HAP-1 (cell line): ENCODE measurements at regions not wholly inside any gene's neighbourhood (a gene's known extent, or its start where the extent isn't known, plus 50 kb on each side); places are given as distances from the start of the nearest gene placed in this dataset.
"Not testable (repeated sequence)": the region's sequence is repeated elsewhere in the genome, so short reads cannot be mapped to it uniquely, and the experiment has no call there.

Experiments
- DNase-seq, 2 experiments: peaks; one replicate each; pipeline ENCODE4 v3.0.0-alpha.2; 2016 to 2020; ENCODE audit warnings: low spot score in 2 of 2
- H3K27me3 ChIP-seq: fragments of 250-450 bp; sonication (Bioruptor Pico); 2 replicates; pipeline ENCODE4 v1.5.1; 2020; ENCODE audit warnings: low read depth, mild to moderate bottlenecking, moderate library complexity
- H3K36me3 ChIP-seq: fragments of 250-450 bp; sonication (Bioruptor Pico); replicated peaks from 2 replicates; pipeline ENCODE4 v1.5.1; 2020; ENCODE audit warnings: mild to moderate bottlenecking
- H3K4me1 ChIP-seq: fragments of 250-450 bp; sonication (Bioruptor Pico); 2 replicates; pipeline ENCODE4 v1.5.1; 2020; ENCODE audit warnings: mild to moderate bottlenecking
- H3K4me3 ChIP-seq: fragments of 250-450 bp; sonication (Bioruptor Pico); 2 replicates; pipeline ENCODE4 v1.5.1; 2020; ENCODE audit warnings: mild to moderate bottlenecking, moderate library complexity
- H3K9me3 ChIP-seq: fragments of 250-450 bp; sonication (Bioruptor Pico); 2 replicates; pipeline ENCODE4 v1.5.1; 2020; ENCODE audit warnings: mild to moderate bottlenecking, moderate library complexity
- in situ Hi-C: fragments of 300-500 bp; cut with MboI; formaldehyde crosslinking; loops from 3 replicates; pipeline ENCODE4 v1.14.3; 2020; ENCODE audit warnings: low sequenced_read_pairs, inconsistent platforms, mixed read lengths

GRCh38 chr16:27628241-27628942, 78.4 kb downstream of the KATNIP start:
- Histone ChIP-seq H3K4me3 (no peak overlapping the region), H3K4me1 (no peaks in the 10 kb centered on the region), H3K9me3 (no peaks in the 10 kb centered on the region), H3K36me3 (no peaks in the 10 kb centered on the region), H3K27me3 (no peaks in the 10 kb centered on the region)
- no peak for DNase-seq
- in situ Hi-C loops: loop anchor here (25.0 kb wide), 1 partner anchor 234 kb away; no protein-coding TSS in a partner anchor

GRCh38 chr16:27628943-27629462, 79.1 kb downstream of the KATNIP start:
- H3K4me1 ChIP-seq, DNase-seq: not testable (repeated sequence)
- in situ Hi-C loops: loop anchor here (25.0 kb wide), 1 partner anchor 233 kb away; no protein-coding TSS in a partner anchor

DNA sequence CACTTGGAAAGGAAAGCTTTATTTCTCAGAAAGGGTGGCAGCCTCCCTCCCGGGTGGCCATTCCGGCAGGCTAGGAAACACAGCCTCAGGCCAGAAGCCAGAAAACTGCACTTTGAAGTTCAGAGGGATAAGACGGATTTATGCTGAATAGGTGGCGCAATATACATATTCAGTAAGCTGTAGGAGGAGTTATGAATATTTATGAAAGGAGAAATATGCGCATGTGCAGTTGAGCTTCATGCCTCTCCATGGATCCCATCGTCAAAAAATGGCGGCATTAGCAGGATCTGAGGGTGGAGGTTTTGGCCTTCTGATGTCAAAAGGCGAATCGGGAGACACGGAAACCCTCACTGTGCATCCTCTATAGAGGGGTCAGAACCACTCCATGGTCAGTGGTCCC, 82.3 kb downstream of the KATNIP start:
- no peaks in the 10 kb centered on the region for H3K27me3 ChIP-seq

More at GRCh38 chr16:27628943-27629462, 79.1 kb downstream of the KATNIP start:
- not testable (repeated sequence) for H3K36me3 ChIP-seq, H3K27me3 ChIP-seq, H3K9me3 ChIP-seq, H3K4me3 ChIP-seq

GRCh38 chr16:27633221-27633620, 83.3 kb downstream of the KATNIP start:
- in situ Hi-C loops: loop anchor here (25.0 kb wide), 1 partner anchor 229 kb away; no protein-coding TSS in a partner anchor
- Histone ChIP-seq H3K4me3 (no peak overlapping the region), H3K9me3 (no peaks in the 10 kb centered on the region), H3K4me1 (no peaks in the 10 kb centered on the region), H3K27me3 (no peaks in the 10 kb centered on the region), H3K36me3 (no peaks in the 10 kb centered on the region)
- no peak for DNase-seq

More for the DNA sequence above, 82.3 kb downstream of the KATNIP start:
- no peaks in the 10 kb centered on the region for H3K9me3 ChIP-seq
- no peaks in the 10 kb centered on the region for H3K36me3 ChIP-seq
- no peaks in the 10 kb centered on the region for H3K4me1 ChIP-seq
- in situ Hi-C loops: loop anchor here (25.0 kb wide), 1 partner anchor 230 kb away; no protein-coding TSS in a partner anchor
- H3K4me3 ChIP-seq: no peak overlapping the region
- no peak for DNase-seq

DNA sequence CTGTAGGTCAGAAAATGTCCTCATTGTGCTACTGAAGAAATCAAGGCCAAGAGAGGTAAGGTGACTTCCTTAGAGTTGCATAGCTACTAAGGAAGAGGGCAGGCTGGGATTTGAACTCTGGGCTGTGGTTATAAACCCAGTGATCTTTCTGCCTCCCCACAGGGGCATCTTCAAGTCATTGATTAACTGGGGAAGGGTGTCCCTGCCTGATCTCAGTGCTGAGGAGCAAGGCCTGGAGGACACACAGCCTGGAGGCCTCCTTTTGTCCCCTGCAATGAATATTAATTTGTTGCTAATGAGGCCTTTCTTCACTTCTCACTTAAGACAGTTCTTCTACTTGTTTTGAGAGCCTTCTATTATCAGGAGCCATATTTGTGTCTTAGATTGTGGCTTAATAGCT, 83.8 kb downstream of the KATNIP start:
- Histone ChIP-seq H3K4me1 (no peaks in the 10 kb centered on the region), H3K9me3 (no peaks in the 10 kb centered on the region), H3K36me3 (no peaks in the 10 kb centered on the region), H3K4me3 (no peak overlapping the region), H3K27me3 (no peaks in the 10 kb centered on the region)
- no peak for DNase-seq
- in situ Hi-C loops: loop anchor here (25.0 kb wide), 1 partner anchor 229 kb away; no protein-coding TSS in a partner anchor

DNA sequence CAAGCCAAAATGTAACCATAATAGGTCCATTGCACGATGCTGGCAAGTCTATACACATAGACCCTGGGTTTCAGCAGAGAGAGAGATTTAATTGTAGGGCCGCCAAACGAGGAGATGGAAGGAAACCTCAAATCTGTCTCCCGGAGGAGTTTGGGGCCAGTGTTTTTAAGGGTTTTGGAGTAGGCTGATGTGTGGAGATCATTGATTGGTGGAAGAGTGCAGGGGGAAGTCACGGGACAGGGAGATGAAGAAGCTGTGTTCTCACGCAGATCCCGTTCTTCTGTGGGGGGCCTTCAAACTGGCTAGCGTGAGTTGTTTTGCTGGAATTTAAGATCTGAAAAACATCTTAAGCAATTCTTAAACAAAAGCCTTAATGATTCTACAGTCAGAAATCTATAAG, 84.8 kb downstream of the KATNIP start:
- Histone ChIP-seq H3K36me3 (no peaks in the 10 kb centered on the region), H3K4me1 (no peaks in the 10 kb centered on the region), H3K4me3 (no peak overlapping the region), H3K9me3 (no peaks in the 10 kb centered on the region), H3K27me3 (no peaks in the 10 kb centered on the region)
- DNase-seq: no peak
- in situ Hi-C loops: loop anchor here (25.0 kb wide), 1 partner anchor 228 kb away; no protein-coding TSS in a partner anchor

GRCh38 chr16:27636453-27637240, 86.7 kb downstream of the KATNIP start:
- no peaks in the 10 kb centered on the region for H3K9me3 ChIP-seq
- no peaks in the 10 kb centered on the region for H3K4me1 ChIP-seq
- no peaks in the 10 kb centered on the region for H3K36me3 ChIP-seq
- no peak for DNase-seq
- in situ Hi-C loops: loop anchor here (25.0 kb wide), 1 partner anchor 226 kb away; no protein-coding TSS in a partner anchor
- H3K4me3 ChIP-seq: no peak overlapping the region
- H3K27me3 ChIP-seq: no peaks in the 10 kb centered on the region

- no peak for DNase-seq
- Histone ChIP-seq H3K9me3 (no peaks in the 10 kb centered on the region), H3K27me3 (no peaks in the 10 kb centered on the region), H3K4me1 (no peaks in the 10 kb centered on the region), H3K36me3 (no peaks in the 10 kb centered on the region), H3K4me3 (no peak overlapping the region)
- in situ Hi-C loops: loop anchor here (25.0 kb wide), 1 partner anchor 223 kb away; no protein-coding TSS in a partner anchor
Measured at GRCh38 chr16:27638833-27639560, 89.1 kb downstream of the KATNIP start.

DNA sequence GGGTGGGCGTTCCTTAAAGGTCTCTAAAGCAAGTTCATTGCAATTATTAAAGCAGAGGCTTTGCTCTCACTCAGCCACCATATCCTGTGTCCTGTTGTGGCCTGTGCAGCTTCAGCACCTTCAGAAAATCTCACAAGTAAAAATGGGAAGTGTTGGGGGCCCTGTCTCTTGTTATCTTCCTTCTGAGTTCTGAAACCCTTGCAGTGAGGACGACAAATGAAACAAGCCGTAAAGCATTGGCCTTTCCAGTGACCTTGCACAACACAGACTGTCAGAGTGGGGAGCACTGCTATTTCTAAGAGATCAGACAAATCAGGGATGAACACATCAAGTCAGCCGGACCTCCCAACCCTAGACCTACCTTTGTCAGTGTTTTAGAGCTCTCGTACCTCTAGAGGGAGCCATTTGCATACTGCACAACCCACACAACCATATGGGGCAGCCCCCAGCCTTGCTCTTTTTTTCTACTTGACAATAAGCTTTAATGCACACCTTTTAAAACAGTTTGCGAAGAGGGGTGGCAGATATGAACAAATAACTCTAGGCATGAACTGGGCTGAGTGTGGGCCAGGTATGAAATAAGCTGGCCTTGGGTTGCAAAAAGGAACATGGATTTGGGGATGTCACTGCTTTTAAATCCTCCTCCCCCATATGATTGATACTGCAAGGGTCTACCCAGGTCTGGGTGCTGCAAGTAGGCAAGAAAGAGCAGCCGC, 89.8 kb downstream of the KATNIP start:
- in situ Hi-C loops: loop anchor here (25.0 kb wide), 1 partner anchor 223 kb away; no protein-coding TSS in a partner anchor
- no peak overlapping the region for H3K4me3 ChIP-seq
- no peaks in the 10 kb centered on the region for H3K4me1 ChIP-seq
- no peaks in the 10 kb centered on the region for H3K9me3 ChIP-seq
- DNase-seq: peak; percentile 47 to 56
- no peaks in the 10 kb centered on the region for H3K36me3 ChIP-seq
- no peaks in the 10 kb centered on the region for H3K27me3 ChIP-seq

GRCh38 chr16:27640277-27640600, 90.3 kb downstream of the KATNIP start:
- in situ Hi-C loops: loop anchor here (25.0 kb wide), 1 partner anchor 222 kb away; no protein-coding TSS in a partner anchor
- H3K36me3 ChIP-seq: no peaks in the 10 kb centered on the region
- H3K4me1 ChIP-seq: no peaks in the 10 kb centered on the region
- no peak overlapping the region for H3K4me3 ChIP-seq
- no peak for DNase-seq
- H3K9me3 ChIP-seq: no peaks in the 10 kb centered on the region
- H3K27me3 ChIP-seq: no peaks in the 10 kb centered on the region

DNA sequence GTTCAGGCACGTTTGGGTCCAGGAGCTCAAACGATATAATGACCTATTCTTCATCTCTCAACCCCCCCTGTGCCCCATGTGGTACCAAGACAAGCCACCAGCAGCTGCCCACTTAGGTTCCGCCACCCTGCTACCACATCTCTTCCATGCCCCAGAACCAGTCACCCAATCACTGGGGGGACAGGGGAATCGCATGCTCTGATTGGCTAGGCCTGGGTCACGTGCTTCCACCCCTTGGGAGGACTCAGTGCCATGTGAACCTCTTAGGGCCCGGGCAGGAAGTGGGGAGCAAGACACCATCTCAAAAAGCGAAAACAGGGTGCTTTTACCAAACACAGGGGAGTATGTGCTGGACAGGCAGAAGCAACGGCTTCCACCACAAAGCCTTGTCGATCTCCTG, 91.3 kb downstream of the KATNIP start:
- in situ Hi-C loops: loop anchor here (25.0 kb wide), 1 partner anchor 221 kb away; no protein-coding TSS in a partner anchor
- no peaks in the 10 kb centered on the region for H3K27me3 ChIP-seq
- H3K9me3 ChIP-seq: no peaks in the 10 kb centered on the region
- no peak overlapping the region for H3K4me3 ChIP-seq
- no peaks in the 10 kb centered on the region for H3K4me1 ChIP-seq
- no peaks in the 10 kb centered on the region for H3K36me3 ChIP-seq
- no peak for DNase-seq

DNA sequence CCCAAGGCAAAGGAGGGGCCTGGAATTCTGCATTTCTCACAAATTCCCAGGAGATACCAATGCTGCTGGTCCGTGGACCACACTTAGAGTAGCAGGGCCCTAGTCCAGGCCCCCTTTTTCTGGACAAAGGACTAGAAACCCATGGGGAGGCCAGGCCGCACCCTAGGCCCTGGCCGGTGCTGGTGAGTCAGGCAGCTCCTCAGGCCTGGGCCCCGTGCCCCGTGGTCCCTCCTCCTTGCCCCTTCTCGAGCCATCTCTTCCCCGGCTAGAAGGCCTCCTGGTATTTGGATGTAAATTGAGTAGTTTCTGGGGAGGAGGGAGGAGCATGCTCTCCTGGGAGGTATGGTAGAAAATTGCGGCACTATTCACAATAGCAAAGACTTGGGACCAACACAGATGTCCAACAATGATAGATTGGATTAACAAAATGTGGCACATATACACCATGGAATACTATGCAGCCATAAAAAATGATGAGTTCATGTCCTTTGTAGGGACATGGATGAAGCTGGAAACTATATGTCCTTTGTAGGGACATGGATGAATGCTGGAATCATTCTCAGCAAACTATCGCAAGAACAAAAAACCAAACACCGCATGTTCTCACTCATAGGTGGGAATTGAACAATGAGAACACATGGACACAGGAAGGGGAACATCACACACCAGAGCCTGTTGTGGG, 91.9 kb downstream of the KATNIP start:
- H3K36me3 ChIP-seq, H3K27me3 ChIP-seq, H3K4me1 ChIP-seq, H3K9me3 ChIP-seq, DNase-seq, H3K4me3 ChIP-seq: not testable (repeated sequence)
- in situ Hi-C loops: loop anchor here (25.0 kb wide), 1 partner anchor 220 kb away; no protein-coding TSS in a partner anchor
